HG02623 (cell line): ENCODE measurements at regions not wholly inside any gene's neighbourhood (a gene's known extent, or its start where the extent isn't known, plus 50 kb on each side); places are given as distances from the start of the nearest gene placed in this dataset.

ENCODE experiments used
- ATAC-seq: cut with Tn5 transposase; IDR thresholded peaks from one replicate; pipeline ENCODE4 v1.9.1; 2021; ENCODE audit warnings: moderate library complexity; ENCODE audit not compliant: unreplicated experiment

GRCh38 chr7:96415293-96415940, 93.5 kb upstream of the SLC25A13 start:
- no peak for ATAC-seq

- peak; percentile 74 for ATAC-seq
Observed at GRCh38 chr7:96414931-96415292, 93.0 kb upstream of the SLC25A13 start.

GRCh38 chr7:96410126-96410839, 88.4 kb upstream of the SLC25A13 start:
- ATAC-seq, result no peak

- no peak for ATAC-seq
Observed at GRCh38 chr7:96408881-96409280, 87.0 kb upstream of the SLC25A13 start.

- ATAC-seq, result no peak
Observed at GRCh38 chr7:96407427-96407826, 85.5 kb upstream of the SLC25A13 start.

- no peak for ATAC-seq
Observed at GRCh38 chr7:96402913-96403312, 81.0 kb upstream of the SLC25A13 start.

GRCh38 chr7:96401200-96401599, 79.3 kb upstream of the SLC25A13 start:
- ATAC-seq, result no peak

- ATAC-seq, result no peak
Observed at GRCh38 chr7:96400518-96400917, 78.6 kb upstream of the SLC25A13 start.

- no peak for ATAC-seq
Observed at GRCh38 chr7:96400001-96400400, 78.1 kb upstream of the SLC25A13 start.

- no peak for ATAC-seq
Observed at GRCh38 chr7:96397936-96398598, 76.2 kb upstream of the SLC25A13 start.

GRCh38 chr7:96388620-96389383, 66.9 kb upstream of the SLC25A13 start:
- ATAC-seq, result no peak

GRCh38 chr7:96388166-96388565, 66.3 kb upstream of the SLC25A13 start:
- no peak for ATAC-seq

GRCh38 chr7:96380111-96380512, 58.2 kb upstream of the SLC25A13 start:
- no peak for ATAC-seq

- ATAC-seq, result no peak
Observed at GRCh38 chr7:96377399-96377798, 55.5 kb upstream of the SLC25A13 start.
